Chondrocyte (in vitro differentiated cells): ENCODE measurements at regions not wholly inside any gene's neighbourhood (a gene's known extent, or its start where the extent isn't known, plus 50 kb on each side); places are given as distances from the start of the nearest gene placed in this dataset. TPM values are rescaled to one million over a fixed set of nuclear protein-coding genes. Genes with fewer than 3 reads are reported as not detected.

Experiments
- DNase-seq: peaks from one replicate; pipeline ENCODE4 v3.0.0; 2021; ENCODE audit warnings: mixed read lengths, low spot score
- H3K27ac Mint-ChIP-seq: one replicate; pipeline ENCODE4 v1.8.0; 2021; ENCODE audit warnings: mild to moderate bottlenecking, moderate library complexity, mixed read lengths; ENCODE audit not compliant: unreplicated experiment
- H3K27me3 Mint-ChIP-seq: 2 replicates; pipeline ENCODE4 v1.8.0; 2021; ENCODE audit warnings: low read depth, mixed read lengths
- H3K36me3 Mint-ChIP-seq: 2 replicates; pipeline ENCODE4 v1.8.0; 2021; ENCODE audit warnings: low read depth, mixed read lengths
- H3K4me1 Mint-ChIP-seq: 2 replicates; pipeline ENCODE4 v1.8.0; 2021; ENCODE audit warnings: low read depth, mild to moderate bottlenecking, mixed read lengths
- H3K4me3 Mint-ChIP-seq: one replicate; pipeline ENCODE4 v1.8.0; 2021; ENCODE audit warnings: mild to moderate bottlenecking, moderate library complexity, mixed read lengths; ENCODE audit not compliant: unreplicated experiment
- H3K9me3 Mint-ChIP-seq: 2 replicates; pipeline ENCODE4 v1.8.0; 2021; ENCODE audit warnings: low read depth, mixed read lengths
- microRNA-seq: library from miRNA; unstranded; fragments of <30 nt; microRNA quantifications from one replicate; pipeline ENCODE4 v1.2.0, GENCODE V29; 2020; ENCODE audit warnings: borderline number of aligned reads
- TF ChIP-seq, protein P1 (sequence below): fragments of 200-600 bp; sonication (generic); IDR thresholded peaks from 2 replicates; pipeline ENCODE4 v1.5.0; 2021; ENCODE audit warnings: antibody characterized with exemption, mild to moderate bottlenecking, moderate library complexity

DNA sequence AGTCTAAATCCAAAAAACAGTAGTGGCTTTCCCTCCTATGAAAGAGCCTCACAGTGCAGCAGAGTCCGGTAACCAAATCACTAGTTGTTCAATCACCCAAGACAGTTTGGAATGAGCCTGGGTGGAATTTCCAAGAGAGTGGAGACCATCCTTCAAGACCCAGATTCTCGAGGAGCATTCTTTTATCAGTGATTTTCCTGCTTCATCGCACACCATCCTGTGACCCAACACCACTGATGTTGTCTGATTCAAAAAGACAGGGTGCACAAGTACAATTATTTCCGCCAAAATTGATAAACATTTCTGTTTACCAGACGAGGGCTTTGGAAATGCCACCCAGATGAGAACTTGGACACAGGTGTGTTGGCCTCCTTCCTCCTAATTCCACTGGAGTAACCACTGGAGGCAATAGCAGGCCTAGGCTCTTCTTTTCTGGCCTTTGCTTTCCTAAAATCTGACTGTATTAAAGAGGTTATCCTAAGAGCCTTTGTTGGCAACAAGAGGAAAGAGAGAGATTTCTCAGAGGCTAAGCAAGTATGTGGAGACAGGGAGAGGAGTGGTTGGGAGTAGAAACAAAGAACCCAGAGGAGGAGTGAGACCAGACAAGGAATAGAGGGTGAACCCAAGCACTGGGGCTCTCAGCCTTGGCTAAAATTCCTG is 56.3 kb upstream of the S1PR3 start:
- peaks cover 11% of the 10 kb centered on the region for H3K9me3 Mint-ChIP-seq
- peaks cover 3% of the 10 kb centered on the region for H3K36me3 Mint-ChIP-seq
- H3K4me3 Mint-ChIP-seq = no peak overlapping the region
- H3K4me1 Mint-ChIP-seq = no peaks in the 10 kb centered on the region
- TF ChIP-seq, protein P1, sequence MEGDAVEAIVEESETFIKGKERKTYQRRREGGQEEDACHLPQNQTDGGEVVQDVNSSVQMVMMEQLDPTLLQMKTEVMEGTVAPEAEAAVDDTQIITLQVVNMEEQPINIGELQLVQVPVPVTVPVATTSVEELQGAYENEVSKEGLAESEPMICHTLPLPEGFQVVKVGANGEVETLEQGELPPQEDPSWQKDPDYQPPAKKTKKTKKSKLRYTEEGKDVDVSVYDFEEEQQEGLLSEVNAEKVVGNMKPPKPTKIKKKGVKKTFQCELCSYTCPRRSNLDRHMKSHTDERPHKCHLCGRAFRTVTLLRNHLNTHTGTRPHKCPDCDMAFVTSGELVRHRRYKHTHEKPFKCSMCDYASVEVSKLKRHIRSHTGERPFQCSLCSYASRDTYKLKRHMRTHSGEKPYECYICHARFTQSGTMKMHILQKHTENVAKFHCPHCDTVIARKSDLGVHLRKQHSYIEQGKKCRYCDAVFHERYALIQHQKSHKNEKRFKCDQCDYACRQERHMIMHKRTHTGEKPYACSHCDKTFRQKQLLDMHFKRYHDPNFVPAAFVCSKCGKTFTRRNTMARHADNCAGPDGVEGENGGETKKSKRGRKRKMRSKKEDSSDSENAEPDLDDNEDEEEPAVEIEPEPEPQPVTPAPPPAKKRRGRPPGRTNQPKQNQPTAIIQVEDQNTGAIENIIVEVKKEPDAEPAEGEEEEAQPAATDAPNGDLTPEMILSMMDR = no peak
- no peak for DNase-seq
- peaks cover 20% of the 10 kb centered on the region for H3K27me3 Mint-ChIP-seq
- H3K27ac Mint-ChIP-seq = no peak overlapping the region

DNA sequence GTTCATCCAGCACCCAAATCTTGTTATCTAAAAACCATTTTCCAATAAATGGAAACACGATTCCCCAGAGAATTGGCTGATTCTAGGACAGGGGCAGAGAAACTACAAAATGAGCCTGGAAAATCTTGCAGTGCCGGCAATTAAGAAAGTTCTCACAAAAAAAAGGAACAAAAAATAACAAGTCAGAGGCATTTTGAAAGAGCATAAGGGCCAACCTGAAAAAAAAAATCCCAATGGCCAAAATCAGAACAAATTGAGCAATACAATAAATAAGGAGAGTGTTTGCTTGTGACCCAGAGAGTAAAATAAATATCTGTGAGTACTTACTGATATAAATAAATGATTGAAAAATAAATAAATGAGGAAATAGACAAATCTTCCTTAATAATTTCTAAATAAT is 55.1 kb upstream of the S1PR3 start:
- H3K27me3 Mint-ChIP-seq = peaks cover 20% of the 10 kb centered on the region
- no peaks in the 10 kb centered on the region for H3K4me1 Mint-ChIP-seq
- TF ChIP-seq, protein P1 = no peak
- DNase-seq = no peak
- no peak overlapping the region for H3K27ac Mint-ChIP-seq
- H3K36me3 Mint-ChIP-seq = peaks cover 1% of the 10 kb centered on the region
- H3K4me3 Mint-ChIP-seq = no peak overlapping the region
- H3K9me3 Mint-ChIP-seq = peaks cover 5% of the 10 kb centered on the region

DNA sequence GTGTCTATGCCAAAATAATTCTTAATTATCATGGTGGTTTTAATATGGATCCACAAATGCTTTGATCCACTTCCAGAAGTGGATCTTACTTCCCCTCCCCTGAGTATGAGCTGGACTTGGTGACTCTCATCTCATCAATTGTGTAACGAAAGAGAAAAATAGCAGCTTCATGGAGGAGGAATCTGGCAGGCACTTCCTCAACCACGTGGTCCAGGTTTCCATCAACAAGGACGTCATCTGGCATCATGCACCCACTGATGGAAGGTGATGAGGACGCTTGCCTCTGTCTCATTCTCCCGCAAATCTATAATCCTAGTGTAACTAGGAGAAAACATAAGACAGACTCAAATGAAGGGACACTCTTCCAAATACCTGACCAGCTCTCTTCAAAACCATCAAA is 54.6 kb upstream of the S1PR3 start:
- DNase-seq = no peak
- TF ChIP-seq, protein P1 = no peak
- Mint-ChIP-seq H3K27ac (no peak overlapping the region), H3K36me3 (peaks cover 1% of the 10 kb centered on the region), H3K4me1 (no peaks in the 10 kb centered on the region), H3K27me3 (peaks cover 20% of the 10 kb centered on the region), H3K9me3 (peaks cover 5% of the 10 kb centered on the region), H3K4me3 (no peak overlapping the region)

DNA sequence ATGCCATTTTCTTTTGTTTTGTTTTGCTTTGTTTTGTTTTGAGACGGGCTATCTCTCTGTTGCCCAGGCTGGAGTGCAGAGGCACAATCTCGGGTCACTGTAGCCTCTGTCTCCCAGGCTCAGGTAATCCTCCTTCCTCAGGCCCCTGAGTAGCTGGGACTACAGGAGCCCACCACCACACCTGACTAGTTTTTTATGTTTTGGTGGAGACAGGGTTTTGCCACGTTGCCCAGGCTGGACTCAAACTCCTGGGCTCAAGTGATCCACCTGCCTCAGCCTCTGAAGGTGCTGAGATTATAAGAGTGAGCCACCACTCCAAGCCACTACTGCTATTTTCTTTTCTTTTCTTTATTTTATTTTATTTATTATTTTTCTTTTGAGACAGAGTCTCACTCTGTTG is 54.0 kb upstream of the S1PR3 start:
- TF ChIP-seq, protein P1 = no peak
- Mint-ChIP-seq H3K9me3 (peaks cover 5% of the 10 kb centered on the region), H3K4me3 (no peak overlapping the region), H3K27ac (no peak overlapping the region), H3K27me3 (peaks cover 22% of the 10 kb centered on the region), H3K4me1 (no peaks in the 10 kb centered on the region), H3K36me3 (peaks cover 1% of the 10 kb centered on the region)
- DNase-seq = no peak

DNA sequence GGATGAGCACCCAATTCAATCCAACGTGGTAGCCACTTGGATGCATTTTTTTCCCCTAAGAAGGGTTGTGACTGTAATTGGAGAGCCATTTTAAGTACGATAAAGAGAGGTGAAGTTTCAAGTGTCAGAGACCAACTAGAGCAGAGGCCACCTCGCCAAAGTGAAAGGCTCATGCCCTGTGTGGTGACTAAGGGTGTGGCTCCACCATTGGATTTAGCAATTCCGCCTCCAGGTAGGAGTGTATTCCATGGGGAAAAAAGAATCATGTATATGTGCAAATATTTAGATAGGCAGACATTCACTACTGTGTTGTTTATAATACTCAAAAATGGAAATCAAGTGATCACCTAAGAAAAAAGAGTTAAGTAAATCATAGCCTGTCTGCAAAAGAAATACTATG is 53.1 kb upstream of the S1PR3 start:
- peaks cover 23% of the 10 kb centered on the region for H3K27me3 Mint-ChIP-seq
- DNase-seq = no peak
- H3K9me3 Mint-ChIP-seq = peaks cover 5% of the 10 kb centered on the region
- no peak overlapping the region for H3K4me3 Mint-ChIP-seq
- no peak overlapping the region for H3K27ac Mint-ChIP-seq
- peaks cover 1% of the 10 kb centered on the region for H3K36me3 Mint-ChIP-seq
- TF ChIP-seq, protein P1 = no peak
- no peaks in the 10 kb centered on the region for H3K4me1 Mint-ChIP-seq

Small RNAs in the stretch of these regions (microRNA-seq; reads per million reads assigned to microRNA genes)
- not detected for gene MIR4289
